ENCODE measurements at regions not wholly inside any gene's neighbourhood (a gene's known extent, or its start where the extent isn't known, plus 50 kb on each side); places are given as distances from the start of the nearest gene placed in this dataset.

- no peak overlapping the region for H3K27ac ChIP-seq (ENCODE audit: insufficient read depth, low read length)
- in situ Hi-C loops (cut with MboI; ENCODE audit: low sequenced_read_pairs) = no loop called here
- no peaks in the 10 kb centered on the region for H4K20me1 ChIP-seq (ENCODE audit: insufficient read depth, low read length)
- no peak overlapping the region for H3K4me2 ChIP-seq (ENCODE audit: low read depth, low read length)
- TF ChIP-seq CEBPB (IDR thresholded peaks at IDR 0.05; ENCODE audit: low read depth, low read length) = no peak
- TF ChIP-seq MAZ (IDR thresholded peaks at IDR 0.05; ENCODE audit: borderline replicate concordance, low read depth, low read length) = no peak
- no peak for TF ChIP-seq FOS (IDR thresholded peaks at IDR 0.05; ENCODE audit: low read depth, low read length)
- TF ChIP-seq CTCF (conservative IDR thresholded peaks at IDR 0.05; ENCODE audit: low read depth, low read length) = no peak
- TF ChIP-seq MXI1 (IDR thresholded peaks at IDR 0.05; ENCODE audit: borderline replicate concordance, low read depth, low read length) = no peak
- no peak for TF ChIP-seq SMC3 (IDR thresholded peaks at IDR 0.05; ENCODE audit: low read depth, low read length)
- TF ChIP-seq ELK1 (IDR thresholded peaks at IDR 0.05; ENCODE audit: borderline replicate concordance, low read depth, low read length) = no peak
- TF ChIP-seq POLR2A (IDR thresholded peaks at IDR 0.05; ENCODE audit: low read depth, low read length) = no peak
- no peak for TF ChIP-seq USF2 (IDR thresholded peaks at IDR 0.05; ENCODE audit: low read depth, low read length)
- no peak for TF ChIP-seq CHD1 (IDR thresholded peaks at IDR 0.05; ENCODE audit: low read depth, low read length)
- no peak for TF ChIP-seq RFX5 (IDR thresholded peaks at IDR 0.05; ENCODE audit: low read depth, low read length)
- TF ChIP-seq RAD21 (IDR thresholded peaks at IDR 0.05; ENCODE audit: low read length) = no peak
- TF ChIP-seq NFE2L2 (IDR thresholded peaks at IDR 0.05; ENCODE audit: low read depth, low read length) = no peak
- no peak for TF ChIP-seq MAFK (IDR thresholded peaks at IDR 0.05; ENCODE audit: low read depth, low read length)
- TF ChIP-seq BHLHE40 (IDR thresholded peaks at IDR 0.05; ENCODE audit: low read depth, low read length) = no peak
- no peak for TF ChIP-seq RCOR1 (IDR thresholded peaks at IDR 0.05; ENCODE audit: insufficient replicate concordance, low read length)
- DNase-seq (no peak), ATAC-seq (ENCODE audit: low read depth) (no peak)
- peaks cover 4% of the 10 kb centered on the region; the same call in 1 of the 2 replicates for H3K9me3 ChIP-seq (ENCODE audit: control insufficient read depth, insufficient read depth, low read length)
- no peak overlapping the region for H3K4me3 ChIP-seq (ENCODE audit: insufficient read depth, low read depth, low read length)
- no peak overlapping the region for H4K91ac ChIP-seq (ENCODE audit: insufficient read depth, low read depth, low read length)
- ChIA-PET CTCF (no interaction called here), POLR2A (ENCODE audit: unreplicated experiment) (interaction anchor here (0.7 kb wide), 1 partner anchor 54 kb away, joined by 4 read pairs; no protein-coding TSS in a partner anchor)
- no peak overlapping the region for H3K23ac ChIP-seq (ENCODE audit: low read depth, low read length)
- H4K5ac ChIP-seq (ENCODE audit: low read depth, low read length) = no peak overlapping the region
- no peak overlapping the region for H3K4ac ChIP-seq (ENCODE audit: low read depth, low read length)
- H3K56ac ChIP-seq (ENCODE audit: extremely low read depth, insufficient read depth, low read length) = no peak overlapping the region
- H2AK9ac ChIP-seq (replicated peaks; ENCODE audit: low read depth, low read length, poor library complexity) = no peak overlapping the region
- H2AK5ac ChIP-seq (ENCODE audit: low read depth, low read length) = no peak overlapping the region
- H3K14ac ChIP-seq (replicated peaks; ENCODE audit: low read depth, low read length) = no peak overlapping the region
- no peak overlapping the region for H2BK20ac ChIP-seq (ENCODE audit: low read depth, low read length)
- H3K9me1 ChIP-seq (ENCODE audit: insufficient read depth, low read length) = no peaks in the 10 kb centered on the region
- dilution Hi-C loops (cut with HindIII; ENCODE audit: low sequenced_read_pairs, unreplicated experiment) = no loop called here
- BruUV-seq (replicated peaks) = no TSS peak
- H3K79me1 ChIP-seq (ENCODE audit: low read depth in 1 of 2, low read length in 2 of 2) = no peaks in the 10 kb centered on the region
- no peak overlapping the region for H4K8ac ChIP-seq (ENCODE audit: low read depth in 2 of 2, low read length in 2 of 2)
- no peaks in the 10 kb centered on the region for H3K4me1 ChIP-seq (ENCODE audit: control insufficient read depth, insufficient read depth, low read length)
- intact Hi-C loops (cut with micrococcal nuclease) = no loop called here
- H3K27me3 ChIP-seq (ENCODE audit: control insufficient read depth, insufficient read depth, low read length) = no peaks in the 10 kb centered on the region
- no CpG with 5 or more reads among the region's 3 CpGs for WGBS, 2 experiments (ENCODE audit: extremely low coverage in 2 of 2, insufficient read length in 1 of 2)
- H3K36me3 ChIP-seq (ENCODE audit: control insufficient read depth, insufficient read depth, low read length) = no peaks in the 10 kb centered on the region
- no peak overlapping the region for H2BK15ac ChIP-seq (ENCODE audit: low read depth, low read length)
- H2BK5ac ChIP-seq (ENCODE audit: low read depth, low read length, poor library complexity, severe bottlenecking) = no peak overlapping the region
- no peak overlapping the region for H3K18ac ChIP-seq (ENCODE audit: low read depth, low read length)
- H2BK120ac ChIP-seq (ENCODE audit: low read depth, low read length) = no peak overlapping the region
- H2AFZ ChIP-seq (replicated peaks; ENCODE audit: low read length, poor library complexity) = no peak overlapping the region
- H3K9ac ChIP-seq (ENCODE audit: low read depth, low read length) = no peak overlapping the region
Measured at GRCh38 chr16:55144651-55145050, 179.4 kb upstream of the IRX6 start.

Data from IMR-90 (cell line).